HL-60 (cell line): ENCODE measurements at regions not wholly inside any gene's neighbourhood (a gene's known extent, or its start where the extent isn't known, plus 50 kb on each side); places are given as distances from the start of the nearest gene placed in this dataset.

Source experiments
- POLR2AphosphoS5 ChIP-seq: IDR thresholded peaks from 2 replicates; pipeline ENCODE4 v1.6.1; 2012; ENCODE audit warnings: low read depth
- TF ChIP-seq, protein P1 (sequence below): IDR thresholded peaks from one replicate; pipeline ENCODE4 v1.5.1; 2011; ENCODE audit warnings: low read length, control low read depth, inconsistent platforms; ENCODE audit not compliant: insufficient read depth

DNA sequence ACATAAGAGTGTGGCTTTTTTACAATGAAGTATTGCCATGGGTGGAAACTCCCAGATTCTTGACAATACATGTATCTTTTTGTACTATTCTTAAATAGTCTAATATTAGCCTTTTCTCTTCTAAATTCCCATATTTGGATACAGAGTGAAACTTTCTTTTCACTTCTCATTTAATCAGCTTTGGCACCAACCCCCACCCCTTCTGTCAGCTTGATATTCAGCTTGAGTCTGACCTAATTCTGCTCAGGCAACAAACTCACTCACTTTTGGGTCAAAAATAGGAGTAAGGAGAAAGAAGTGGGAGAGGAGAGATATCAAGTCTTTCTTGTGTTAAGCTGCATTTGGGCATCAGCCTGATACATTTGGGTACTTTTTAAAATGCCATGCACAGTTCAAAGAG, 397.5 kb downstream of the COG6 start:
- no peak for TF ChIP-seq POLR2AphosphoS5
- TF ChIP-seq, protein P1, sequence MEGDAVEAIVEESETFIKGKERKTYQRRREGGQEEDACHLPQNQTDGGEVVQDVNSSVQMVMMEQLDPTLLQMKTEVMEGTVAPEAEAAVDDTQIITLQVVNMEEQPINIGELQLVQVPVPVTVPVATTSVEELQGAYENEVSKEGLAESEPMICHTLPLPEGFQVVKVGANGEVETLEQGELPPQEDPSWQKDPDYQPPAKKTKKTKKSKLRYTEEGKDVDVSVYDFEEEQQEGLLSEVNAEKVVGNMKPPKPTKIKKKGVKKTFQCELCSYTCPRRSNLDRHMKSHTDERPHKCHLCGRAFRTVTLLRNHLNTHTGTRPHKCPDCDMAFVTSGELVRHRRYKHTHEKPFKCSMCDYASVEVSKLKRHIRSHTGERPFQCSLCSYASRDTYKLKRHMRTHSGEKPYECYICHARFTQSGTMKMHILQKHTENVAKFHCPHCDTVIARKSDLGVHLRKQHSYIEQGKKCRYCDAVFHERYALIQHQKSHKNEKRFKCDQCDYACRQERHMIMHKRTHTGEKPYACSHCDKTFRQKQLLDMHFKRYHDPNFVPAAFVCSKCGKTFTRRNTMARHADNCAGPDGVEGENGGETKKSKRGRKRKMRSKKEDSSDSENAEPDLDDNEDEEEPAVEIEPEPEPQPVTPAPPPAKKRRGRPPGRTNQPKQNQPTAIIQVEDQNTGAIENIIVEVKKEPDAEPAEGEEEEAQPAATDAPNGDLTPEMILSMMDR = no peak
